GM19035 (cell line): ENCODE measurements at regions not wholly inside any gene's neighbourhood (a gene's known extent, or its start where the extent isn't known, plus 50 kb on each side); places are given as distances from the start of the nearest gene placed in this dataset.
"Not testable (repeated sequence)": the region's sequence is repeated elsewhere in the genome, so short reads cannot be mapped to it uniquely, and the experiment has no call there.

ENCODE experiments used
- ATAC-seq: cut with Tn5 transposase; IDR thresholded peaks from one replicate; pipeline ENCODE4 v1.9.1; 2021; ENCODE audit not compliant: unreplicated experiment

GRCh38 chrX:122269243-122269781 lies 914.8 kb upstream of the GRIA3 start:
- ATAC-seq = no peak

DNA sequence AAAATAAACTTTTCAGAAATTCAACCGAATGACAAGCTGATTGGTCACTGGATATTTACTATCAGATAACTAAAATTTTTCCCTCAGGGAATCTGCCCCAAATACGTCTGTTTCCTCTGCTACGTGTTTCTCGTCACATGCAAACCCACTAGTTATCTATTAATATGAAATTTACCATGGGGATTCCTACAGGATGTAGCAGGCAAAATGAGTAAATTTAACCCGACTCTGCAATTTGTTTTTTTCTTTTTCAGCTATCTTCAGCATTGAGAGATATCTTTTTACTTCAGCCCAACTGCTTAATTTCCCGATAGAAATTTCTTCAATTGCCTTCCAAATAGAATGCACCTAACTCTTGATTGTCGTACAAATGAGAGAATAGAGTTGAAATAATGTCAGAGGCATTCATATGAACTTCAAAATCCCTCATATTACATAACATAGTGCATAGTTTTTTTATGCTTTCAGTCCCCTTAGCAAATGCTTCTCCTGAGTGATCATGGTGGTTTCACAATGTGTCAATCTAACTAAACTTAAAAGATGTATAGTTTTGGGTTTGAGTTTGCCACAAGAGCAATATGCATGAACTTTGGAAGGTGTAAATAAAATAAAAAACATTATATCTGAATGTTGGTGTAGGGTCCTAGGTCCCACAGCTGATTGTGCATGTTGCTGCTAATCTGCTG lies 913.1 kb upstream of the GRIA3 start:
- no peak for ATAC-seq

DNA sequence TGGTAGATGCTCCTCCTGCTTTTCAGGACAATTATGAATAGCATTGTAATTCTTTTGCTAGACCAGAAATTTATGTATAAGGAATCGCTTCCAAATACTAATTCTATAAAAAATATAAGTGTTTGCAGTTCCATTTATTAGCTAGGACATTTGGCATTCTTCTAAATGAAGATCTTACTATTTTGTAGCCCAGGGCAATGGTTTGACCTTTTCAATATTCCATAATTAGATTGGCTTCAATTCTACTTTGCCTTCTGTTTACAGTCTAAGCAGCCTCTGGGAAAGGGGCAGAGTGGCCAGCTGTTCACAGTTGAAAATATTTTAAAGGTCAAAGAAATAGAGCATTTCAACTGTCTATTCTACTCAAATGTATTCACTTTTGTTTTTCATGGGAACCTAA lies 912.1 kb upstream of the GRIA3 start:
- no peak for ATAC-seq

GRCh38 chrX:122279746-122280145 lies 904.3 kb upstream of the GRIA3 start:
- ATAC-seq = no peak

GRCh38 chrX:122299822-122300221 lies 884.3 kb upstream of the GRIA3 start:
- ATAC-seq = not testable (repeated sequence)

- ATAC-seq = no peak
Observed at GRCh38 chrX:122301491-122301890, 882.6 kb upstream of the GRIA3 start.

GRCh38 chrX:122303761-122304160 lies 880.3 kb upstream of the GRIA3 start:
- no peak for ATAC-seq

DNA sequence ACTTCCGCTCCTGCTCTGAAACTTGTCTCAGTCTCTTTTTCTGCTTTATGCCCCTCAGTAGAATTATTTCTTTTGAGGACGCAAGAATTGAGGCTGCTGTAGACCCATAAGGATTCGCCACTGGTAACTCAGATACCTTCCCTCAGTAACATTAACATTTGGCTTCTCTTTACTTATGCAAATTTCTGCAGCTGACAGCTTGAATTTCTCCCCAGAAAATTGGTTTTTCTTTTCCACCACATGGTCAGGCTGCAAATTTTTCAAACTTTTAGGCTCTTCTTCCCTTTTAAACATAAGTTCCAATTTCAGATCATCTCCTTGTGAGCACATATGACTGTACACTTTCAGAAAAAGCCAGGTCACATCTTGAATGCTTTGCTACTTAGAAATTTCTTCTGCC lies 839.3 kb upstream of the GRIA3 start:
- no peak for ATAC-seq

- no peak for ATAC-seq
Observed at GRCh38 chrX:122363112-122363795, 820.8 kb upstream of the GRIA3 start.

DNA sequence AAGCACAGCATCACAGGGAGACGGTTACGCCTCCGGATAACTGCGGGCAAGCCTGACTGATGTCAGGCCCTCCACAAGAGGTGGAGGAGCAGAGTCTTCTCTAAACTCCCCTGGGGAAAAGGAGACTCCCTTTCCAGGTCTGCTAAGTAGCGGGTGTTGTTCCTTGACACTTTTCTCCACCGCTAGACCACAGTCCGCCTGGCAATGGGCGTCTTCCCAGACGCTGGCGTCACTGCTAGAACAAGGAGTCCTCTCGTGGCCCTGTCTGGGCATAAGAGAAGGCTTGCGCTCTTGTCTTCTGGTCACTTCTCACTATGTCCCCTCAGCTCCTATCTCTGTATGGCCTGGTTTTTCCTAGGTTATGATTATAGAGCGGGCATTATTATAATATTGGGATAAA lies 808.5 kb upstream of the GRIA3 start:
- not testable (repeated sequence) for ATAC-seq

DNA sequence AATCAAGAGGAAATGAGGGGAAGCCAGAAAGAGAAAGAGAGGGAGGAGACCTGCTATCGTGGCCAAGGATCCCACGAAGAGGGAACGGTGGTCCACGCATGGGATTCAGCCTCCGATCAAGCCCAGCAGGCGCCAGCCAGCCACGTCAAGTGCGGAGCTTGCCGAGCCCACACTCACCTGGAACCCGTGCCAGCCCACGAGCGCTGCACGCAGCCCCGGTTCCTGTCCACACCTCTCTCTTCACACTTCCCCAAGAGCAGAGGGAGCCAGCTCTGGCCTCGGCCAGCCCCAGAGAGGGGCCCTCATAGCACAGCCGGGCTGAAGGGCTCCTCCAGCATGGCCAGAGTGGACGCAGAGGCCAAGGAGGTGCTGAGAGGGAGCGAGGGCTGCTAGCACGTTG lies 795.1 kb upstream of the GRIA3 start:
- ATAC-seq = no peak

- ATAC-seq = no peak
Observed at GRCh38 chrX:122418758-122419157, 765.3 kb upstream of the GRIA3 start.

GRCh38 chrX:122421434-122422121 lies 762.5 kb upstream of the GRIA3 start:
- no peak for ATAC-seq

DNA sequence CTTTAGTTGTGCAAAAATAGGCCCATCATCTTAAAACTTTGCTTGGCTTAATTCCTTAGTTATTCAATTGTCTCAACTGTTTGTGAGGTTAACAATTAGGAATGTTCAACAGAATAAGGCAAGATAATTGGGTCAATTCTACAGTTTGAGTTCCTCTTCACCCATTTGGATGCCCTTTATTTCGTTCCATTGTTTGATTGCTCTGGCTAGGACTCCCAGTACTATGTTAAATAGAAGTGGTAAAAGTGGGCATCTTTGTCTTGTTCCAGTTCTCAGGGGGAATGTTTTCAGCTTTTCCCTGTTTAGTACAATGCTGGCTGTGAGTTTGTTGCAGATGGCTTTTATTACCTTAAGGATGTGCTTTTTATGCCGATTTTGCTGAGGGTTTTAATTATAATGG lies 761.5 kb upstream of the GRIA3 start:
- ATAC-seq = no peak

DNA sequence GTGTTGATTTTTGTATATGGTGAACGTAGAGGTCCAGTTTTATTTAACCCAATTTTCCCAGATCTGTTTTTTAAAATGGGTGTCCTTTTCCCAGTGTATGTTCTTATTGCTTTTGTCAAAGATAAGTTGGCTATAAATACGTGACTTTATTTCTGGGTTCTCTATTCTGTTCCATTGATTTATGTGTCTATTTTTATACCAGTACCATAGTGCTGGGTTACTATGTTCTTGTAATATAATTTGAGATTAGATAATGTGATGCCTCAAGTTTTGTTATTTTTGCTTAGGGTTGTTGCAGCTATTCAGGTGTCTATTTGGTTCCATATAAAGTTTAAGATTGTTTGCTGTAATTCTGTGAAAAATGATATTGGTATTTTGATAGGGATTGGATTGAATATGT lies 749.1 kb upstream of the GRIA3 start:
- no peak for ATAC-seq

GRCh38 chrX:122439831-122440230 lies 744.2 kb upstream of the GRIA3 start:
- no peak for ATAC-seq

- ATAC-seq = no peak
Observed at GRCh38 chrX:122440832-122441231, 743.2 kb upstream of the GRIA3 start.

- ATAC-seq = no peak
Observed at GRCh38 chrX:122441451-122441850, 742.6 kb upstream of the GRIA3 start.

GRCh38 chrX:122445466-122445865 lies 738.6 kb upstream of the GRIA3 start:
- ATAC-seq = no peak

DNA sequence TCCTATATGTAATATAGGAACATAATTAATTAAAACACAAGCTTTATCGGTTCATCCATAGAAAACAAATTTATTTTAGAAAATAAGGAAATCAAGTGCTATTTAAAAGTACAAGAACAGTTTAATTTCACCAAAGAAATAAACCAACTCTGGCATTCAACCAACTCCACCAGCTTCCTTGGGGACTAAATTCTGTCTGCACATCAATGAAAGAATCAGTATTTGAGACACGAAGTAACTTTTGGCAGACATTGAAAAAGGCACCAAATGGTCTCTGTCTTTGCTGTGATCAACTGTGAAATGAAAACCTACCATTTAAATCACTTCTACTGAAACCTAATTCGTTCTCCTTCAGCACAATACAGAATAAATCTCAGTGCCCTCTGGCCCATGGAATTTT lies 719.7 kb upstream of the GRIA3 start:
- no peak for ATAC-seq

GRCh38 chrX:122475306-122475705 lies 708.8 kb upstream of the GRIA3 start:
- ATAC-seq = no peak

GRCh38 chrX:122500556-122500955 lies 683.5 kb upstream of the GRIA3 start:
- no peak for ATAC-seq
